Parathyroid adenoma (tissue), 2 donors: ENCODE measurements at regions not wholly inside any gene's neighbourhood (a gene's known extent, or its start where the extent isn't known, plus 50 kb on each side); places are given as distances from the start of the nearest gene placed in this dataset.

Experiments
- H2AFZ ChIP-seq: fragments of 300-600 bp; sonication (generic); one replicate; pipeline ENCODE4 v1.7.0; 2017; ENCODE audit warnings: antibody characterized with exemption, mild to moderate bottlenecking
- H3K27ac ChIP-seq: fragments of 300-600 bp; sonication (generic); one replicate; pipeline ENCODE4 v1.7.0; 2017
- H3K27me3 ChIP-seq: fragments of 300-600 bp; sonication (generic); one replicate; pipeline ENCODE4 v1.7.0; 2017; ENCODE audit warnings: low read length; ENCODE audit not compliant: control insufficient read depth, insufficient read depth
- H3K36me3 ChIP-seq: fragments of 300-600 bp; sonication (generic); one replicate; pipeline ENCODE4 v1.7.0; 2017; ENCODE audit warnings: low read length; ENCODE audit not compliant: control insufficient read depth, insufficient read depth
- H3K4me1 ChIP-seq: fragments of 300-600 bp; sonication (generic); one replicate; pipeline ENCODE4 v1.7.0; 2017; ENCODE audit warnings: control low read depth
- H3K4me2 ChIP-seq: fragments of 300-600 bp; sonication (generic); one replicate; pipeline ENCODE4 v1.7.0; 2017; ENCODE audit warnings: low read length
- H3K4me3 ChIP-seq: fragments of 300-600 bp; sonication (generic); one replicate; pipeline ENCODE4 v1.7.0; 2017; ENCODE audit warnings: low read depth, low read length
- H3K79me2 ChIP-seq: fragments of 300-600 bp; sonication (generic); one replicate; pipeline ENCODE4 v1.7.0; 2017; ENCODE audit warnings: control low read depth
- H3K9ac ChIP-seq: fragments of 300-600 bp; sonication (generic); one replicate; pipeline ENCODE4 v1.7.0; 2017; ENCODE audit warnings: mild to moderate bottlenecking
- H3K9me3 ChIP-seq: fragments of 300-600 bp; sonication (generic); one replicate; pipeline ENCODE4 v1.7.0; 2017; ENCODE audit warnings: low read length; ENCODE audit not compliant: control insufficient read depth
- TF ChIP-seq, protein P1 (sequence below): fragments of 300-600 bp; sonication (generic); IDR thresholded peaks from one replicate; pipeline ENCODE4 v1.7.0; 2017; ENCODE audit warnings: antibody characterized with exemption, mild to moderate bottlenecking
- donor health status: primary hyperparathyroidism.

DNA sequence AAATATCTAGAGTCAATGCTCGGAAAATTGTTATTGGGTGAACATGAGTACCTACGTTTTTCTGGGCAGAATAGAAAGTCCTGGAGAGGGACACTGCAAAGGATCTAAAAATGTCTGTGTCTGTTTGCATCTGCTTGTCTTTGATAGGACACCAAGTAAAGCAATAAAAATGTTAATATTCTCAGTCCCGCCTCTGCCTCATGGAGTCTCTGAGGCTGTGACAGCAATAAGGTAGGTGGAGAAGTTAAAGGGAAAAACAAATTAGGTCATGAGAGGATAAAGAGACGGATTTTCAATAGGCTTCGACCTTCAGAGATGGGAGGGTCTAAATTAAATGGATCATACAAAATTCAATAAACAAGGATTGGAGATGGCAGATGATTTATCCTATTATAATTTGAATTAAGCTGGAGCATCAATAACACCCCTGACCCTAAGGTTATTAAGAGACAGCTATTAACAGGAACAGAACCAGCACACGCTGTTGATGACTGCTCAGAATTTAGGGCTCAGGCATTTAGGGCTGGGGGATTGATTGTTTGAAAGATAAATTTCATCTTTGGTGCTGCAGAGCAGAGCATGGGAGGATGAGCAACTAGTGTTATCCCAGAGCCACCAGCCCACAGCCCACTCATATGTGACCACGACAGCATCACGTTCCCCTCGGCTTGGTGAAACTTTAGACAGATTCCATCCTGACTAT, 620.3 kb upstream of the CDH4 start:
- TF ChIP-seq, protein P1, sequence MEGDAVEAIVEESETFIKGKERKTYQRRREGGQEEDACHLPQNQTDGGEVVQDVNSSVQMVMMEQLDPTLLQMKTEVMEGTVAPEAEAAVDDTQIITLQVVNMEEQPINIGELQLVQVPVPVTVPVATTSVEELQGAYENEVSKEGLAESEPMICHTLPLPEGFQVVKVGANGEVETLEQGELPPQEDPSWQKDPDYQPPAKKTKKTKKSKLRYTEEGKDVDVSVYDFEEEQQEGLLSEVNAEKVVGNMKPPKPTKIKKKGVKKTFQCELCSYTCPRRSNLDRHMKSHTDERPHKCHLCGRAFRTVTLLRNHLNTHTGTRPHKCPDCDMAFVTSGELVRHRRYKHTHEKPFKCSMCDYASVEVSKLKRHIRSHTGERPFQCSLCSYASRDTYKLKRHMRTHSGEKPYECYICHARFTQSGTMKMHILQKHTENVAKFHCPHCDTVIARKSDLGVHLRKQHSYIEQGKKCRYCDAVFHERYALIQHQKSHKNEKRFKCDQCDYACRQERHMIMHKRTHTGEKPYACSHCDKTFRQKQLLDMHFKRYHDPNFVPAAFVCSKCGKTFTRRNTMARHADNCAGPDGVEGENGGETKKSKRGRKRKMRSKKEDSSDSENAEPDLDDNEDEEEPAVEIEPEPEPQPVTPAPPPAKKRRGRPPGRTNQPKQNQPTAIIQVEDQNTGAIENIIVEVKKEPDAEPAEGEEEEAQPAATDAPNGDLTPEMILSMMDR, result no peak
- Histone ChIP-seq H3K27ac (no peak overlapping the region), H3K4me3 (no peak overlapping the region), H3K36me3 (no peaks in the 10 kb centered on the region), H3K9ac (no peak overlapping the region), H3K27me3 (no peaks in the 10 kb centered on the region), H3K9me3 (no peaks in the 10 kb centered on the region), H2AFZ (no peak overlapping the region), H3K4me1 (no peaks in the 10 kb centered on the region), H3K4me2 (no peak overlapping the region), H3K79me2 (no peaks in the 10 kb centered on the region)

GRCh38 chr20:60632391-60633262, 619.4 kb upstream of the CDH4 start:
- Histone ChIP-seq H3K79me2 (no peaks in the 10 kb centered on the region), H3K9me3 (no peaks in the 10 kb centered on the region), H3K4me1 (no peaks in the 10 kb centered on the region), H3K36me3 (no peaks in the 10 kb centered on the region), H3K4me2 (no peak overlapping the region), H3K27me3 (no peaks in the 10 kb centered on the region), H3K27ac (no peak overlapping the region), H3K4me3 (no peak overlapping the region), H3K9ac (no peak overlapping the region), H2AFZ (no peak overlapping the region)
- TF ChIP-seq, protein P1, result no peak

DNA sequence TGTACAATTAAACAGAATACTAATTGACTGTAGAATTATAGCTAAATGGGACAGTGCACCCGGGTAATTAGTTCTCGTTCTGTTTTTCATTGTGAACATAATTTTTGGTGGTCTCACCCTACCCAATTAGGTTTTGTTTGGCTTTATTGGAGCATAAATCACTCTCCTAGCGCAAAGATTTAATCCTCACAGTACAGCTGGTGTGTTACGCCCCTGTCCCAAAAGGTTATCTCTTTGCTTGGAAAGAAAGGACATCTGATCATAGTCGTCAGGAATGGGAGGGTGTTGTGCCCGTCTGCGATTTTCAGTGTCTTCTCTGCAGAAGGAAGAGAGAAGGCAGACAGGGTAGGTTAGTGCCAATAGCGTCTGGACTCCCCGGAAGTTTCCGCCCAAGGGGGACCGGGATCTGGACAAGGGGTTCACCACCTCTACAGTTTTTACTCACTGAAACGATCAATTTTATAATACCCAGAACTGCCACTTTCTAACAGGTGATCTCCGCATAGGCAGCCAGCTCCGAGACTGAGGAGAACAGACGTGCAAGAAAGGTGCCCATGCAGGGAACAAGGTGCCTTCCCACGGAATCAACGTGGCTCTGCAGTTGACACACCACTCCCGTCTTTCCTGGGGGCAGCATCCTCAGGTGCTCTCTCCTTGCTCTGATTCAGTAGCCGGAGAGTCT, 617.4 kb upstream of the CDH4 start:
- Histone ChIP-seq H3K27ac (no peak overlapping the region), H3K36me3 (no peaks in the 10 kb centered on the region), H3K4me1 (no peaks in the 10 kb centered on the region), H3K9ac (no peak overlapping the region), H2AFZ (no peak overlapping the region), H3K27me3 (no peaks in the 10 kb centered on the region), H3K79me2 (no peaks in the 10 kb centered on the region), H3K9me3 (no peaks in the 10 kb centered on the region), H3K4me2 (no peak overlapping the region), H3K4me3 (no peak overlapping the region)
- TF ChIP-seq, protein P1, result no peak

- TF ChIP-seq, protein P1, result no peak
- Histone ChIP-seq H3K9me3 (no peaks in the 10 kb centered on the region), H3K4me1 (no peaks in the 10 kb centered on the region), H2AFZ (no peak overlapping the region), H3K4me3 (no peak overlapping the region), H3K79me2 (no peaks in the 10 kb centered on the region), H3K27me3 (no peaks in the 10 kb centered on the region), H3K9ac (no peak overlapping the region), H3K36me3 (no peaks in the 10 kb centered on the region), H3K4me2 (no peak overlapping the region), H3K27ac (no peak overlapping the region)
These were observed 615.6 kb upstream of the CDH4 start for GRCh38 chr20:60636417-60636816.
